ENCODE measurements at regions not wholly inside any gene's neighbourhood (a gene's known extent, or its start where the extent isn't known, plus 50 kb on each side); places are given as distances from the start of the nearest gene placed in this dataset.
A peak's percentile ranks its signal among the peaks of the same experiment; 100 is the strongest.

DNA sequence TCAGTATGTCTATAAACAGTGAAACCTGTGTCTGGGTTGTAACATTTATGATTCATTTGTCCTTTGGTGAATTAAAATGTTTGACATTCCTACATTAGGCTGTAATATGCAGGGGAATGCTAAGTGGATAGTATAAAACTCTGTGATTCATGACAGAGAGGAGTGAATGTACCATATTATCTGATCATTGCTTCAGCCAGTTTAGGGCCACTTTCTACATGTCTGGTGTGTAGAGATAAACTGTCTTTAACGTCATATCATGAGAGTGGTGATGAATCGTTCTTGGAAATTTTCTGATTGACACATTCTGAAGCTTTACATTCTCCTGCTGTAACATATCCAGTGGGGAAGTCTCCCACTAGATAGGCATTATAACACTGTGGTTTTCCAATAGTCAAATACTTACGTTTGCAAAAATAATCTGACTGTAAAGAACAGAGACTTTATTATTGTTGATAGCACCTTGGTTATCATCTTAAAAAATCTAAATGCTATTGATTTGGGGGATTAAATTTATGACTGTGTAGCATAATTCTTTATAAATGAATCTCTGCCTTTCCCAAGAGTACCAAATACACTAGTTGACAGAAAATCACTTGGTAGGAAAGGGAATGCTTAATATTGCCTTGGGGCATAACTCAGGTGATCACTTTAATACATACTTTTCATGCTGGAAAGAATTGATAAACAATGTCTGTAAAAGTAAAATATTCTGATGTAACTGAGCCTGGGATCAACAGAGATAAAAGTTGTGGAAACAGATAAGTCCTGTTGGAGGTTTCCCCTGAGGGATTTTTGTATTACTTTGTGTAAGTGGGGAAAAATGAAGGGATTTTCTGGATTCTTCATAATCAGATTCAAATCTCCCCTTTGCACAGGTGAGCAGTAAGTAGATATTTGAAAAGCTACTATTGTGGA is 427.9 kb downstream of the JRKL start:
- Histone ChIP-seq H3K27ac (ENCODE audit: low read depth in 2 of 2, low read length in 1 of 2) (no peak overlapping the region), H3K9me2 (no peaks in the 10 kb centered on the region), H3K4me2 (no peak overlapping the region), H3K36me3 (replicated peaks in 1 of 2; ENCODE audit: control insufficient read depth in 1 of 2, insufficient read depth in 2 of 2, low read length in 1 of 2) (no peaks in the 10 kb centered on the region), H3K79me2 (ENCODE audit: insufficient read depth) (no peaks in the 10 kb centered on the region), H2AFZ (ENCODE audit: low read depth) (no peak overlapping the region), H3F3A (replicated peaks; ENCODE audit: insufficient read depth) (no peaks in the 10 kb centered on the region), H3K9ac (no peak overlapping the region), H3K9me3 (no peaks in the 10 kb centered on the region), H3K4me1 (ENCODE audit: control insufficient read depth in 1 of 2, insufficient read depth in 2 of 2, low read depth in 1 of 2, low read length in 1 of 2) (no peaks in the 10 kb centered on the region), H3K4me3 (ENCODE audit: low read depth in 2 of 2, low read length in 1 of 2) (no peak overlapping the region), H4K20me1 (ENCODE audit: insufficient read depth) (no peaks in the 10 kb centered on the region), H3K27me3 (ENCODE audit: insufficient read depth) (no peaks in the 10 kb centered on the region)
- DNase-seq: no peak
- WGBS (ENCODE audit: low lambda C conversion rate): 5% methylated on average over 3 of the region's 3 CpGs
- ChIA-PET CTCF (interaction anchor here (1.3 kb wide), 1 partner anchor 353 kb away, joined by 4 read pairs; no protein-coding TSS in a partner anchor), POLR2A (no interaction called here)
- TF ChIP-seq RFX5 (IDR thresholded peaks at IDR 0.05; ENCODE audit: low read length): no peak
- no peak for TF ChIP-seq MXI1 (IDR thresholded peaks at IDR 0.05; ENCODE audit: low read depth, low read length)
- peak; percentile 37; the same call in 1 of the 2 replicates for TF ChIP-seq JUND (IDR thresholded peaks at IDR 0.05)
- no peak for TF ChIP-seq SIN3A (IDR thresholded peaks at IDR 0.05; ENCODE audit: borderline replicate concordance, low read depth, low read length)
- TF ChIP-seq EP300 (IDR thresholded peaks at IDR 0.05; ENCODE audit: borderline replicate concordance in 1 of 2, low read depth in 1 of 2, low read length in 1 of 2): peak in 1 of 2 experiments; percentile 30; a peak in 1 of 4 replicates
- peak; percentile 36; the same call in 1 of the 2 replicates for TF ChIP-seq TEAD4 (IDR thresholded peaks at IDR 0.05; ENCODE audit: borderline replicate concordance, insufficient read depth)
- TF ChIP-seq SMC3 (IDR thresholded peaks at IDR 0.05; ENCODE audit: low read depth, low read length): no peak
- TF ChIP-seq, protein P1, sequence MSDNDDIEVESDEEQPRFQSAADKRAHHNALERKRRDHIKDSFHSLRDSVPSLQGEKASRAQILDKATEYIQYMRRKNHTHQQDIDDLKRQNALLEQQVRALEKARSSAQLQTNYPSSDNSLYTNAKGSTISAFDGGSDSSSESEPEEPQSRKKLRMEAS (IDR thresholded peaks at IDR 0.05; ENCODE audit: low read depth): no peak
- TF ChIP-seq NFIC (IDR thresholded peaks at IDR 0.05; ENCODE audit: borderline replicate concordance): no peak; the same call in 1 of the 2 replicates
- no peak for TF ChIP-seq TAF1 (IDR thresholded peaks at IDR 0.05; ENCODE audit: borderline replicate concordance, low read depth, low read length)
- no peak for TF ChIP-seq POLR2AphosphoS5 (IDR thresholded peaks at IDR 0.05; ENCODE audit: low read depth, low read length)
- TF ChIP-seq GABPA (IDR thresholded peaks at IDR 0.05; ENCODE audit: low read depth): no peak
- no peak for TF ChIP-seq YY1 (IDR thresholded peaks at IDR 0.05; ENCODE audit: low read depth)
- TF ChIP-seq NRF1 (IDR thresholded peaks at IDR 0.05; ENCODE audit: low read depth, low read length): no peak
- TF ChIP-seq ELF1 (IDR thresholded peaks at IDR 0.05): no peak
- no peak for TF ChIP-seq RCOR1 (IDR thresholded peaks at IDR 0.05; ENCODE audit: low read length)
- no peak for TF ChIP-seq MEF2A (IDR thresholded peaks at IDR 0.05; ENCODE audit: borderline replicate concordance, low read depth)
- no peak for TF ChIP-seq EZH2phosphoT487 (IDR thresholded peaks at IDR 0.05; ENCODE audit: borderline replicate concordance, low read depth)
- peak; percentile 59 for TF ChIP-seq TCF12 (IDR thresholded peaks at IDR 0.05)
- TF ChIP-seq GATA2 (CRISPR knock-in tag; IDR thresholded peaks at IDR 0.05): no peak
- TF ChIP-seq, protein P2, sequence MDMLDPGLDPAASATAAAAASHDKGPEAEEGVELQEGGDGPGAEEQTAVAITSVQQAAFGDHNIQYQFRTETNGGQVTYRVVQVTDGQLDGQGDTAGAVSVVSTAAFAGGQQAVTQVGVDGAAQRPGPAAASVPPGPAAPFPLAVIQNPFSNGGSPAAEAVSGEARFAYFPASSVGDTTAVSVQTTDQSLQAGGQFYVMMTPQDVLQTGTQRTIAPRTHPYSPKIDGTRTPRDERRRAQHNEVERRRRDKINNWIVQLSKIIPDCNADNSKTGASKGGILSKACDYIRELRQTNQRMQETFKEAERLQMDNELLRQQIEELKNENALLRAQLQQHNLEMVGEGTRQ (IDR thresholded peaks at IDR 0.05; ENCODE audit: borderline replicate concordance, low read depth, low read length): no peak
- TF ChIP-seq, protein P3, sequence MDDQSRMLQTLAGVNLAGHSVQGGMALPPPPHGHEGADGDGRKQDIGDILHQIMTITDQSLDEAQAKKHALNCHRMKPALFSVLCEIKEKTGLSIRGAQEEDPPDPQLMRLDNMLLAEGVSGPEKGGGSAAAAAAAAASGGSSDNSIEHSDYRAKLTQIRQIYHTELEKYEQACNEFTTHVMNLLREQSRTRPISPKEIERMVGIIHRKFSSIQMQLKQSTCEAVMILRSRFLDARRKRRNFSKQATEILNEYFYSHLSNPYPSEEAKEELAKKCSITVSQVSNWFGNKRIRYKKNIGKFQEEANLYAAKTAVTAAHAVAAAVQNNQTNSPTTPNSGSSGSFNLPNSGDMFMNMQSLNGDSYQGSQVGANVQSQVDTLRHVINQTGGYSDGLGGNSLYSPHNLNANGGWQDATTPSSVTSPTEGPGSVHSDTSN (IDR thresholded peaks at IDR 0.05): no peak; the same call in 1 of the 2 replicates
- TF ChIP-seq, protein P4, sequence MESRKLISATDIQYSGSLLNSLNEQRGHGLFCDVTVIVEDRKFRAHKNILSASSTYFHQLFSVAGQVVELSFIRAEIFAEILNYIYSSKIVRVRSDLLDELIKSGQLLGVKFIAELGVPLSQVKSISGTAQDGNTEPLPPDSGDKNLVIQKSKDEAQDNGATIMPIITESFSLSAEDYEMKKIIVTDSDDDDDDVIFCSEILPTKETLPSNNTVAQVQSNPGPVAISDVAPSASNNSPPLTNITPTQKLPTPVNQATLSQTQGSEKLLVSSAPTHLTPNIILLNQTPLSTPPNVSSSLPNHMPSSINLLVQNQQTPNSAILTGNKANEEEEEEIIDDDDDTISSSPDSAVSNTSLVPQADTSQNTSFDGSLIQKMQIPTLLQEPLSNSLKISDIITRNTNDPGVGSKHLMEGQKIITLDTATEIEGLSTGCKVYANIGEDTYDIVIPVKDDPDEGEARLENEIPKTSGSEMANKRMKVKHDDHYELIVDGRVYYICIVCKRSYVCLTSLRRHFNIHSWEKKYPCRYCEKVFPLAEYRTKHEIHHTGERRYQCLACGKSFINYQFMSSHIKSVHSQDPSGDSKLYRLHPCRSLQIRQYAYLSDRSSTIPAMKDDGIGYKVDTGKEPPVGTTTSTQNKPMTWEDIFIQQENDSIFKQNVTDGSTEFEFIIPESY (IDR thresholded peaks at IDR 0.05; ENCODE audit: borderline replicate concordance, low read depth): no peak
- TF ChIP-seq, protein P5, sequence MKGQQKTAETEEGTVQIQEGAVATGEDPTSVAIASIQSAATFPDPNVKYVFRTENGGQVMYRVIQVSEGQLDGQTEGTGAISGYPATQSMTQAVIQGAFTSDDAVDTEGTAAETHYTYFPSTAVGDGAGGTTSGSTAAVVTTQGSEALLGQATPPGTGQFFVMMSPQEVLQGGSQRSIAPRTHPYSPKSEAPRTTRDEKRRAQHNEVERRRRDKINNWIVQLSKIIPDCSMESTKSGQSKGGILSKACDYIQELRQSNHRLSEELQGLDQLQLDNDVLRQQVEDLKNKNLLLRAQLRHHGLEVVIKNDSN (IDR thresholded peaks at IDR 0.05; ENCODE audit: borderline replicate concordance, low read depth): no peak
- no peak for TF ChIP-seq CHD2 (IDR thresholded peaks at IDR 0.05; ENCODE audit: low read length, partially characterized antibody)
- no peak for TF ChIP-seq RXRA (IDR thresholded peaks at IDR 0.05; ENCODE audit: borderline replicate concordance, low read depth)
- TF ChIP-seq RAD21 (IDR thresholded peaks at IDR 0.05; ENCODE audit: low read length): no peak

Data from SK-N-SH (cell line).